ENCODE measurements at regions not wholly inside any gene's neighbourhood (a gene's known extent, or its start where the extent isn't known, plus 50 kb on each side); places are given as distances from the start of the nearest gene placed in this dataset.

DNA sequence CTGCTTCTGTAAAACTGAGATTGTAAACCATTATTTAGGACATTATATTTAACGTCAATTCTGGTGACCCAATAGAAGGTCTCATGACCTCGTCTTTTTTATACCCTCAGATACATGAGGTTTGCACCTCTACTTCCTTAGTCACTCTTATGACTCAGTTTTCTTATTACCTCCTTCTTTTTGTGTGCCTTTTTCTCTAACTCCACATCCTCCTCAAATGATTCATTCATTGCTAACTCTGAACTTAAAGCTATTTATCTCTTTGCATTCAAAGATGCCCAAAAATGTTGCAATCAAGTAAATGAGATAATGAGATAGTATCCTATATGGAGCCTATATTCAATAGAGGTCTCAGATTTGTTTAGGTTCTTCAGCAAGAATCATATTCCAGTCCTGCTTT, 121.0 kb upstream of the KYNU start:
- Mint-ChIP-seq H3K36me3 (ENCODE audit: insufficient read depth, unreplicated experiment) (no peaks in the 10 kb centered on the region), H3K27ac (ENCODE audit: low read depth, unreplicated experiment) (peak overlapping the region; percentile 32), H3K9me3 (ENCODE audit: unreplicated experiment) (no peaks in the 10 kb centered on the region), H3K4me1 (ENCODE audit: insufficient read depth, unreplicated experiment) (peaks cover 7% of the 10 kb centered on the region), H3K4me3 (ENCODE audit: unreplicated experiment) (no peak overlapping the region), H3K27me3 (ENCODE audit: insufficient read depth, unreplicated experiment) (no peaks in the 10 kb centered on the region)
- ChIA-PET CTCF (no interaction called here), POLR2A (interaction anchor here (0.9 to 1.1 kb wide), 2 partner anchors 11 to 123 kb away, joined by 3 to 4 read pairs; no protein-coding TSS in a partner anchor)
- peak; percentile 53 for DNase-seq (ENCODE audit: unreplicated experiment)
- TF ChIP-seq, protein P1, sequence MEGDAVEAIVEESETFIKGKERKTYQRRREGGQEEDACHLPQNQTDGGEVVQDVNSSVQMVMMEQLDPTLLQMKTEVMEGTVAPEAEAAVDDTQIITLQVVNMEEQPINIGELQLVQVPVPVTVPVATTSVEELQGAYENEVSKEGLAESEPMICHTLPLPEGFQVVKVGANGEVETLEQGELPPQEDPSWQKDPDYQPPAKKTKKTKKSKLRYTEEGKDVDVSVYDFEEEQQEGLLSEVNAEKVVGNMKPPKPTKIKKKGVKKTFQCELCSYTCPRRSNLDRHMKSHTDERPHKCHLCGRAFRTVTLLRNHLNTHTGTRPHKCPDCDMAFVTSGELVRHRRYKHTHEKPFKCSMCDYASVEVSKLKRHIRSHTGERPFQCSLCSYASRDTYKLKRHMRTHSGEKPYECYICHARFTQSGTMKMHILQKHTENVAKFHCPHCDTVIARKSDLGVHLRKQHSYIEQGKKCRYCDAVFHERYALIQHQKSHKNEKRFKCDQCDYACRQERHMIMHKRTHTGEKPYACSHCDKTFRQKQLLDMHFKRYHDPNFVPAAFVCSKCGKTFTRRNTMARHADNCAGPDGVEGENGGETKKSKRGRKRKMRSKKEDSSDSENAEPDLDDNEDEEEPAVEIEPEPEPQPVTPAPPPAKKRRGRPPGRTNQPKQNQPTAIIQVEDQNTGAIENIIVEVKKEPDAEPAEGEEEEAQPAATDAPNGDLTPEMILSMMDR (IDR thresholded peaks at IDR 0.05; ENCODE audit: unreplicated experiment), result no peak
- intact Hi-C loops (cut with micrococcal nuclease), result no loop called here
- no TSS peak for BruUV-seq (replicated peaks)

DNA sequence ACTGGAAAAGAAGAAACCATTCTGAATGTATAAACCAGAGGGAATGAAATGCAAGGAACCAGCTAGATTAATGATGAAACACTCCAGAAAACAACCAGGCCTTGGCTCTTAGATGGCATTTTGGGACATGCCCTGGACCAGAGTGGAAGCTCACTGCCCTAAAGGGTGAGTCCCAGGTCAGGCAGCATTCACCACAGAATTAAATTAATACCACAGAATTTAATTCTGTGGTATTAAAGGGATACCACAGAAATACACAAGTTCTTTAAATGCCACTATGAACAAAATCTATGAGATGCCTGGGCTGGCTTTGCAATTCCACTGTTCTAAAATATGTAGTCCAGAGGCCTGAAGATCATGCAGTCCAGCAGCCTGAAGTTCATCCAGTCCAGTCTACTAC, 122.3 kb upstream of the KYNU start:
- DNase-seq (ENCODE audit: unreplicated experiment), result no peak
- ChIA-PET POLR2A (interaction anchor here (0.6 to 1.6 kb wide), 2 partner anchors 9 to 13 kb away, joined by 3 to 4 read pairs; no protein-coding TSS in a partner anchor), CTCF (interaction anchor here (0.8 kb wide), 1 partner anchor 9 kb away, joined by 3 read pairs; no protein-coding TSS in a partner anchor)
- TF ChIP-seq, protein P1 (IDR thresholded peaks at IDR 0.05; ENCODE audit: unreplicated experiment), result no peak
- Mint-ChIP-seq H3K4me3 (ENCODE audit: unreplicated experiment) (no peak overlapping the region), H3K4me1 (ENCODE audit: insufficient read depth, unreplicated experiment) (peaks cover 7% of the 10 kb centered on the region), H3K36me3 (ENCODE audit: insufficient read depth, unreplicated experiment) (no peaks in the 10 kb centered on the region), H3K27me3 (ENCODE audit: insufficient read depth, unreplicated experiment) (no peaks in the 10 kb centered on the region), H3K27ac (ENCODE audit: low read depth, unreplicated experiment) (no peak overlapping the region), H3K9me3 (ENCODE audit: unreplicated experiment) (no peaks in the 10 kb centered on the region)
- BruUV-seq (replicated peaks), result no TSS peak
- intact Hi-C loops (cut with micrococcal nuclease), result no loop called here

DNA sequence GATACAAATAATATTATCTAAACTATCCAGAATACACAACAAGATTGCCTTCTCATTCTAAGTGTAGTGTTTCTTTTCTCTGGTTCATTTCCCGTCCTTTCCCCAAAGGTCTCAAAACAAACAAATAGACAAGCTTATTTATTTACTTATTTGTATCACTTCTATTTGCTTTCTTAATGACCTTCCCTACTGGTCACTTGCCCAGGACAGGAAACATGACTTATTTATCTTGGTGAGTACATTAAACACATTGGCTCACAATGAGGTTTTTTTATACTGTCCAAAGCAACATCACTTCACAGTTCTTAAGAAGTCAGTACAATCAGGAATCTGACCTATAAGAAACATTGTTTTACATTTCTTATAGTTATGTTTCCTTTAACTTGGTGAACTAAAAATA, 123.3 kb upstream of the KYNU start:
- BruUV-seq (replicated peaks), result no TSS peak
- intact Hi-C loops (cut with micrococcal nuclease), result no loop called here
- H3K27ac Mint-ChIP-seq (ENCODE audit: low read depth, unreplicated experiment), result no peak overlapping the region
- no peaks in the 10 kb centered on the region for H3K27me3 Mint-ChIP-seq (ENCODE audit: insufficient read depth, unreplicated experiment)
- TF ChIP-seq, protein P1 (IDR thresholded peaks at IDR 0.05; ENCODE audit: unreplicated experiment), result no peak
- ChIA-PET POLR2A (interaction anchor here (0.9 to 1.6 kb wide), 2 partner anchors 8 to 120 kb away, joined by 3 to 4 read pairs; no protein-coding TSS in a partner anchor), CTCF (interaction anchor here (0.9 kb wide), 1 partner anchor 9 kb away, joined by 3 read pairs; no protein-coding TSS in a partner anchor)
- H3K9me3 Mint-ChIP-seq (ENCODE audit: unreplicated experiment), result no peaks in the 10 kb centered on the region
- DNase-seq (ENCODE audit: unreplicated experiment), result peak; percentile 17
- no peak overlapping the region for H3K4me3 Mint-ChIP-seq (ENCODE audit: unreplicated experiment)
- peaks cover 7% of the 10 kb centered on the region for H3K4me1 Mint-ChIP-seq (ENCODE audit: insufficient read depth, unreplicated experiment)
- no peaks in the 10 kb centered on the region for H3K36me3 Mint-ChIP-seq (ENCODE audit: insufficient read depth, unreplicated experiment)

DNA sequence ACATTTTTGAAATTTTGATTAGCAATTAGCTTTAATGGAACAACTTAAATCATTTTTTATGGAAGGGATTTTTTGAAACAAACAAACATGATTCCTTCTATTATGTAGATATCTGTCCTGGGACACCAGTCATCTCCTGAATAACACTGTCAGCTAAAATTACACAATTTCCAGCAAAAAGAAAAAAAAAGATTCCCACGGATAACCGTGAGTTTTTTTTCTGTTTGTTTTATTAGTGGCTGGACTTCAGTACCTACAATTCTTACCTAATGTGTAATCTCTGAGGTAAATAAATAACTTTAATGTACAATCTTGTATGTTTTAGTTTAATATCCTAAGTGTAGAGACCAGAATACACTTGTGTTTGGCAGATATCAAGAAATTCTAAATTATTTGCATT, 126.6 kb upstream of the KYNU start:
- TF ChIP-seq, protein P1 (IDR thresholded peaks at IDR 0.05; ENCODE audit: unreplicated experiment), result no peak
- no peak for DNase-seq (ENCODE audit: unreplicated experiment)
- Mint-ChIP-seq H3K4me3 (ENCODE audit: unreplicated experiment) (no peak overlapping the region), H3K9me3 (ENCODE audit: unreplicated experiment) (no peaks in the 10 kb centered on the region), H3K36me3 (ENCODE audit: insufficient read depth, unreplicated experiment) (no peaks in the 10 kb centered on the region), H3K4me1 (ENCODE audit: insufficient read depth, unreplicated experiment) (no peaks in the 10 kb centered on the region), H3K27me3 (ENCODE audit: insufficient read depth, unreplicated experiment) (no peaks in the 10 kb centered on the region), H3K27ac (ENCODE audit: low read depth, unreplicated experiment) (no peak overlapping the region)
- intact Hi-C loops (cut with micrococcal nuclease), result no loop called here
- POLR2A ChIA-PET, result interaction anchor here (1.2 kb wide), 1 partner anchor 36 kb away, joined by 4 read pairs; no protein-coding TSS in a partner anchor
- CTCF ChIA-PET, result interaction anchor here (0.7 kb wide), 1 partner anchor 824 kb away, joined by 3 read pairs; no protein-coding TSS in a partner anchor
- no TSS peak for BruUV-seq (replicated peaks)

All from MCF 10A (cell line).